ENCODE measurements at regions not wholly inside any gene's neighbourhood (a gene's known extent, or its start where the extent isn't known, plus 50 kb on each side); places are given as distances from the start of the nearest gene placed in this dataset.
"Not testable (repeated sequence)": the region's sequence is repeated elsewhere in the genome, so short reads cannot be mapped to it uniquely, and the experiment has no call there.

- H3K9me3 ChIP-seq, result no peaks in the 10 kb centered on the region
- H4K20me1 ChIP-seq, result no peaks in the 10 kb centered on the region
- no peak overlapping the region for H3K9ac ChIP-seq
- no peak overlapping the region for H3K4me2 ChIP-seq
- H3K27ac ChIP-seq, result no peak overlapping the region
- no peak overlapping the region for H3K4me3 ChIP-seq
- no peaks in the 10 kb centered on the region for H3K4me1 ChIP-seq
- no peaks in the 10 kb centered on the region for H3K27me3 ChIP-seq
- no peak for TF ChIP-seq Cebpa-rat (IDR thresholded peaks at IDR 0.05)
- no peaks in the 10 kb centered on the region for H3K36me3 ChIP-seq
Measured at GRCh38 chr12:46958599-46959290, 120.7 kb upstream of the PCED1B start.

DNA sequence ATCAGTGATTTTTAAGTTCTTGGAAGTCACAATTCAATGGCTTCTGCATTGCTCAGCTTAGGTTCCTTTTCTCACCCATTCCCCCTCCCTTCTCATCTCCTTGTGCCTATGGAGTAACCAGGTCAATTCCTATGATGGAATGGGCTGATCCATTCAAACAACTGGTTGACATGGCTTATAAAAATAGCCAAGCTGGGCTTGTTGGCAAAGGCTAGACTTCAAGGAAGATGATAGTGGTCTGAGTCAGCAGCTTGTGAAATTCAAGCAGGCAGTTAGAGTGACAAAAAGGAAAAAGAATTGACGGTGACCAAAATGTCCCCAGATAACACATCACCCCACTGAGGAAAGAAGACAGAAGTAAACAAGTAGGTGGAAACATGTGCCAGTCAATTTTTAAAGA, 119.9 kb upstream of the PCED1B start:
- Histone ChIP-seq H3K36me3 (no peaks in the 10 kb centered on the region), H4K20me1 (no peaks in the 10 kb centered on the region), H3K9ac (no peak overlapping the region), H3K27ac (no peak overlapping the region), H3K4me3 (no peak overlapping the region), H3K4me1 (no peaks in the 10 kb centered on the region), H3K4me2 (no peak overlapping the region), H3K9me3 (no peaks in the 10 kb centered on the region), H3K27me3 (no peaks in the 10 kb centered on the region)
- no peak for TF ChIP-seq Cebpa-rat (IDR thresholded peaks at IDR 0.05)

- H3K36me3 ChIP-seq, result no peaks in the 10 kb centered on the region
- H3K9ac ChIP-seq, result no peak overlapping the region
- no peak overlapping the region for H3K4me2 ChIP-seq
- no peaks in the 10 kb centered on the region for H4K20me1 ChIP-seq
- TF ChIP-seq Cebpa-rat (IDR thresholded peaks at IDR 0.05), result no peak
- H3K9me3 ChIP-seq, result no peaks in the 10 kb centered on the region
- no peaks in the 10 kb centered on the region for H3K4me1 ChIP-seq
- no peak overlapping the region for H3K27ac ChIP-seq
- H3K4me3 ChIP-seq, result no peak overlapping the region
- H3K27me3 ChIP-seq, result no peaks in the 10 kb centered on the region
Measured at GRCh38 chr12:46960681-46961080, 118.7 kb upstream of the PCED1B start.

DNA sequence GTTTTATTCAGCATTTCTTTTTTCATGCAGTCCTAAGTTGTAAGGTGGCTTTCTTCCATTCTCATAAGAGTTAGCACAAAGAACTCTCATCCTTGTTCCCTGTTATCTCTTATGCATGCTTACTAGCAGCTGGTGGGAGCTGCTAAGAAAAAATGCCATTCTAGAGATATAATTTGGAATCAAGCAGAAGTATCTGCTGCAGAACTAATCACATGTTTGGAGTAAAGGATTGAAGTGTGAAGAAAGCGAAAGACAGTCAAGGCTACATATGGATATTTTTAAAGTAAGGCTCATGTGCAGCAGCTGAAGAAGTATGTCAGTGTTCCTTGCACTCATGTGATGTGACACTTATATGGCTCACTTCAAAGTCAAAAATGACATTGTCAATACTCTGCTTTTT, 116.2 kb upstream of the PCED1B start:
- no peaks in the 10 kb centered on the region for H4K20me1 ChIP-seq
- H3K27ac ChIP-seq, result no peak overlapping the region
- H3K4me2 ChIP-seq, result no peak overlapping the region
- no peak for TF ChIP-seq Cebpa-rat (IDR thresholded peaks at IDR 0.05)
- H3K9me3 ChIP-seq, result no peaks in the 10 kb centered on the region
- H3K27me3 ChIP-seq, result no peaks in the 10 kb centered on the region
- H3K36me3 ChIP-seq, result no peaks in the 10 kb centered on the region
- no peak overlapping the region for H3K9ac ChIP-seq
- H3K4me3 ChIP-seq, result no peak overlapping the region
- H3K4me1 ChIP-seq, result no peaks in the 10 kb centered on the region

GRCh38 chr12:46963977-46964971, 115.1 kb upstream of the PCED1B start:
- H3K9ac ChIP-seq, result no peak overlapping the region
- no peak overlapping the region for H3K27ac ChIP-seq
- H3K27me3 ChIP-seq, result no peaks in the 10 kb centered on the region
- no peaks in the 10 kb centered on the region for H3K4me1 ChIP-seq
- no peaks in the 10 kb centered on the region for H3K36me3 ChIP-seq
- no peaks in the 10 kb centered on the region for H4K20me1 ChIP-seq
- H3K4me2 ChIP-seq, result no peak overlapping the region
- TF ChIP-seq Cebpa-rat (IDR thresholded peaks at IDR 0.05), result no peak
- no peak overlapping the region for H3K4me3 ChIP-seq
- no peaks in the 10 kb centered on the region for H3K9me3 ChIP-seq

DNA sequence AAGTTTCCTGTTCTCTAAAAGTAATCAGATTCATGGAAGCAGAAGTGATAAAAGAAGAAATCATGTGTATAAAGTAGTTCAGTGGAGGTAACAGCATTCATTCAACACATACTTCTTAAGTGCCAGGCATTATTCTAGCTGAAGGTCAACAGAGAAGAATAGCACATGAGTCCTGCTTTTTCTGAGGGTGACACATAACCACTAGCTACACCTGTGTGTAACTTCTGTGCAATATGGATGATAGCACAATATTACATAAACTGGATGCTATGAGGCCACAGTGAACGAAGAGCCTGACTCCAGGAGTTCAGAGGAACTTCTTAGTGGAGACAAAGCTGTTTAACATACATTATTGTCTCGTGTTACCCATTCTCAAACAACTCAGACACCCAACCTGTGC, 114.3 kb upstream of the PCED1B start:
- Histone ChIP-seq H3K9me3 (no peaks in the 10 kb centered on the region), H3K36me3 (no peaks in the 10 kb centered on the region), H3K4me2 (no peak overlapping the region), H3K4me1 (no peaks in the 10 kb centered on the region), H4K20me1 (no peaks in the 10 kb centered on the region), H3K27me3 (no peaks in the 10 kb centered on the region), H3K27ac (no peak overlapping the region), H3K9ac (no peak overlapping the region), H3K4me3 (no peak overlapping the region)
- no peak for TF ChIP-seq Cebpa-rat (IDR thresholded peaks at IDR 0.05)

- Histone ChIP-seq H3K9ac (no peak overlapping the region), H3K4me1 (no peaks in the 10 kb centered on the region), H3K27me3 (no peaks in the 10 kb centered on the region), H3K4me2 (no peak overlapping the region), H4K20me1 (no peaks in the 10 kb centered on the region), H3K9me3 (no peaks in the 10 kb centered on the region), H3K27ac (no peak overlapping the region), H3K36me3 (no peaks in the 10 kb centered on the region), H3K4me3 (no peak overlapping the region)
- TF ChIP-seq Cebpa-rat (IDR thresholded peaks at IDR 0.05), result no peak
Measured at GRCh38 chr12:46965880-46966279, 113.5 kb upstream of the PCED1B start.

DNA sequence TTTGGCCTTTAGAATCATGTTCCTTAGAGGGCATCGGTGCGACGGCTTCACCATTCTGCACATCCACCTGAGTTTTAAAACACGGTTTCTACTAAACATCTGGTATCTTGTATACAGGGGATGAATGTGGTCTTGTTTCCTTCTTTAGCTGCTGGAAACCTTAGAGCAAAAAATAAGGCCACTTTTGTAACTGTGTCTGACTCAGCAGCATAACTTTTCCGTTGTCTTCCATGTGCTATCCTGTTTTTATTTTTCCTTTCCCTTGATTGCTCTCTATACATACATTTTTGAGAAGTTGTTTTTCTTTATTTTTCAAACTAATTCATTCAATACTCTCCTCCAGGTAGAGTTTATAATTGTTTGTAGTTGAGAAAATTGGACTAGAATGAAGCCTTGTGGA, 108.8 kb upstream of the PCED1B start:
- H3K27me3 ChIP-seq, result no peaks in the 10 kb centered on the region
- H3K9me3 ChIP-seq, result no peaks in the 10 kb centered on the region
- H4K20me1 ChIP-seq, result no peaks in the 10 kb centered on the region
- H3K9ac ChIP-seq, result no peak overlapping the region
- H3K4me2 ChIP-seq, result no peak overlapping the region
- no peak for TF ChIP-seq Cebpa-rat (IDR thresholded peaks at IDR 0.05)
- no peak overlapping the region for H3K4me3 ChIP-seq
- H3K4me1 ChIP-seq, result no peaks in the 10 kb centered on the region
- H3K36me3 ChIP-seq, result no peaks in the 10 kb centered on the region
- H3K27ac ChIP-seq, result no peak overlapping the region

- H4K20me1 ChIP-seq, H3K27me3 ChIP-seq, H3K4me3 ChIP-seq, H3K9me3 ChIP-seq, H3K27ac ChIP-seq, H3K36me3 ChIP-seq, H3K4me2 ChIP-seq, H3K4me1 ChIP-seq, H3K9ac ChIP-seq: not testable (repeated sequence)
Measured at GRCh38 chr12:46973937-46974336, 105.5 kb upstream of the PCED1B start.

DNA sequence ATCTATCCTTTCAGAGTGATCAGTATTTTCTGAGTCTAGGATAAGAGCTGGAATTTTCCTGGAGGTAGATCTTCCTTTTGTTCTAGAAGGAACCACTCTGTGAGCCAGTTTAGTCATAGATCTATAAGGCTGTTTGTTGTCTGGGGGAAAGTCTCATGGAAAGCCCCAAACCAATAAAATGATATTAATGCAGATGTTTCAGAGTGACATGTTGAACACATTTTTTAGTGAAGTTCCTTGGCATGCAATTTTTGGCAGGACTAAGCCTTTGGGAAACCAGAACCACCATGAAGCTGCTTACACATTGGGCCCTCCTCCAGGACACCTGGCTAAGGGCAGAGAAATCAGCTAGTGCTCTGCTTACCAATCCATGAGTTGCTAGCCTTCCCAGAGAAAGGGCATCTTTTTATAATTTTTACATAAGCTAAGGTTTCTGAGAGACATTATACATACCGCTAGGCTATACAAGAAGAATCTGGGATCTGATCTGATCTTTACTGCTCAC, 101.5 kb upstream of the PCED1B start:
- Histone ChIP-seq H4K20me1 (no peaks in the 10 kb centered on the region), H3K9ac (no peak overlapping the region), H3K4me1 (no peaks in the 10 kb centered on the region), H3K4me3 (no peak overlapping the region), H3K9me3 (no peaks in the 10 kb centered on the region), H3K36me3 (no peaks in the 10 kb centered on the region), H3K4me2 (no peak overlapping the region), H3K27ac (no peak overlapping the region), H3K27me3 (no peaks in the 10 kb centered on the region)
- TF ChIP-seq Cebpa-rat (IDR thresholded peaks at IDR 0.05), result no peak

Measured in BLaER1 (cell line).